T47D (cell line): ENCODE measurements at regions not wholly inside any gene's neighbourhood (a gene's known extent, or its start where the extent isn't known, plus 50 kb on each side); places are given as distances from the start of the nearest gene placed in this dataset.

Source experiments
- DNase-seq, 2 experiments: peaks; one replicate each; pipeline versions ENCODE4 v3.0.0 to v3.0.0-alpha.2; 2011 to 2012; ENCODE audit warnings: low read depth in 1 of 2, low spot score in 1 of 2
- JUND ChIP-seq: IDR thresholded peaks from 2 replicates; pipeline ENCODE4 v1.6.1; 2012; ENCODE audit warnings: low read depth
- in situ Hi-C: cut with HindIII; loops from 2 replicates; pipeline ENCODE4 v1.10.0; 2016; ENCODE audit warnings: low sequenced_read_pairs, low pct_unique_long_range_greater_than_20kb

DNA sequence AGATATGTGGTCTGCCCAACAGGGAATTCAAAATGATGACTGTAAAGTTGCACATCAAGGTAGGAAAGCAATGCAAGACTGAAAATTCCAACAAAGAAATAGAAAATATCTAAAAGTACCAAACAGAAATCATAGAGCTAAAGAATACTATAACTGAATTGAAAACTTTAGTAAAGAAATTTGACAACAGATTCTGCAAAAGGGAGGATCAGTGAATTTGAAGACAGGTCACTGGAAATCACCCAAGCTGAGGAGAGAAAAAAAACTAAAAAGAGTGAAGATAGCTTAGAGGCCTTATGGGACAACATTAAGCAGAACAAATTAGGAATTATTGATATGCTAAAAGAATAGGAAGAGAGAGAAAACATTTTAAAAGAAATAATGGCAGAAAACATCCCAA is 240.6 kb downstream of the SNX13 start:
- in situ Hi-C loops = no loop called here
- TF ChIP-seq JUND = no peak
- DNase-seq = no peak

DNA sequence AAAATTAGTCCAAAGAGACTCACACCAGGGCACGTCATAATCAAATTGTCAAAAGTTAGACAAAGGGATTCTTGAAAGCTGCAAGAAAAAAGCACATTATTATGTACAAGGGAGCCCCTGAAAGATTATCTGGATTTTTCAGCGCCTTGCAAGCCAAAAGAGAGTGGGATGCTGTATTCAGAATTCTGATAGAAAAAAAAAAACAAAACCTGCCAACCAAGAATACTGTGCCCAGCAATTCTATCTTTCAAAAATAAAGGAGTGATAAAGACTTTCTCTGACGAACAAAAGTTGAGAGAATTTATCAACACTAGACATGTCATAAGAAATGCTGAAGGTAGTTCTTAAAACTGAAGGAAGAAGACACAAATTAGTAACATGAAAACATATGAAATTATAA is 240.2 kb downstream of the SNX13 start:
- in situ Hi-C loops = no loop called here
- no peak for TF ChIP-seq JUND
- DNase-seq = no peak

DNA sequence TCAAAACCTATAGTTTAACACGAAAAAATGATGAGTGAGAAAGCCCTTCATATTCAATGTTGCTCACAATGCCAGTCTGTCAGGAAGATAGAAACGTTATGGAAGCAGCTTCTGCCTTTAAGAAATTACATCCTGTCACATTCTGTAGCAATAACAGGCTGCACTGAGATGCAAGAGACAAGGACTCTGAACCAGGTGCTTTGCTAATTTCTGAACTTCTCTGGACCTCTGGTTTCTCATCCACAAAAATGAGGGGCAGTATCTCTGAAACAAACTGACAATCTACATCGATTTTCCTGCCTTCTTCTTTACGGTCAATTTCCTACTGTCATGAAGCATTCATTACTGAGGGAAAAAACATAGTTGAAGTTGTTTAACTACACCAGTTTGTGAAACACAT is 234.0 kb downstream of the SNX13 start:
- DNase-seq = no peak
- in situ Hi-C loops = no loop called here
- no peak for TF ChIP-seq JUND

DNA sequence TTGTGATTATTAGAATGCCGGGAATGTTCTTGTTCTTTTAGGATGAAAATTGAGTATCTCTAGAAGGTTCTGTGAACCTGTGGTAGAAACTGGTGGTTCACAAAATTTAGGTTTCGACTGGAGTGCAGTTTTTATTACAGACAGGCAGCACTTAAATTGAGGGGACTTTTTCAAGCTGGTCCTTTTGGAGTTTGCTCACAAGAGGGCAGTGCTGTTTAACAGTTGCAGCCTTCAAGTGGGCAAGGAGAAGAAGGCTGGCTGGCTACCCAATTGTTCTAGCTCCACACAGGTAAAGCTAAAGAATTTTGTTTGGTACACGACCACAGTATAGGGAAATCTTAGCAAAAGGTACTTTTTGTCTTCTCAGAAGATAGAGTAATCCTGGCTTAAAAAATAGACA is 233.6 kb downstream of the SNX13 start:
- in situ Hi-C loops = no loop called here
- peak; percentile 64 to 85 for DNase-seq
- no peak for TF ChIP-seq JUND

DNA sequence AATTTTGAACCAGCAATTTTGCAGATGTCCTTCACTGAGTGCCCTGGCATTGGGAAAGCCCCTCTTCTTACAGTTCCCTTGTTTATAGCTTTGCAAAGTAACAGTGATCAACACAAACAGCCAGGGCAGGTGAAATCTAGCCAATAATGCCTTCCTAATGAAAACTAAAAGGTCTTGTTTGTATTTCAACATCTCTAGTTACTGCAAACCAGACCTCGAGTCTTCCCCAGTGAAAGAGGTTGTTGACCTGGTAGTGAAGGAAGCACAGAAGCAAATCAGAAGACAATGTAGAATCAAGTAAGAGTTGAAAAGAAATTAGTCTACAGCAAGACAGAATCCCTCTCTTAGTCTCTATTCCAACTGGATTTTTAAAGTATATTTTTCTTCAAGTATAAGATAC is 231.2 kb downstream of the SNX13 start:
- in situ Hi-C loops = no loop called here

DNA sequence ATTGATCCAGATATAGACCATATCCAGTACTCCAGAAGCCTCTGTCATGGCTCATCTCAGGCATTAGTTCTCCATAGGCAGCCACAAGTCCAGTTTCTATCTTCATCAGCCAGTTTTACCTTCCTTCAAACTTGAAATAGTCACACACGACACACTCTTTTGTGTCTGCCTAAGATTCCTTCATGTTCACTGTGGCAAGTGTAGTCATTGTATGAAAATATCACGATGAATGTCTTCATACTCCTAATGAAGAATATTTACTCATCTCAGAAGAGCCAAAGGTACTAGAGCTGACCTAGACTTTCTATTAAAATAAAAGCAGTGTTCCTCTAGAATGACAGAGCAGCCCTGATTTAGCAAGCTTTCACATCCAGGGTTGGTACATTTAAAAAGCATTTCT is 230.7 kb downstream of the SNX13 start:
- TF ChIP-seq JUND = no peak
- in situ Hi-C loops = no loop called here
- DNase-seq = no peak

More for the DNA sequence above, 231.2 kb downstream of the SNX13 start:
- TF ChIP-seq JUND = no peak
- no peak for DNase-seq

DNA sequence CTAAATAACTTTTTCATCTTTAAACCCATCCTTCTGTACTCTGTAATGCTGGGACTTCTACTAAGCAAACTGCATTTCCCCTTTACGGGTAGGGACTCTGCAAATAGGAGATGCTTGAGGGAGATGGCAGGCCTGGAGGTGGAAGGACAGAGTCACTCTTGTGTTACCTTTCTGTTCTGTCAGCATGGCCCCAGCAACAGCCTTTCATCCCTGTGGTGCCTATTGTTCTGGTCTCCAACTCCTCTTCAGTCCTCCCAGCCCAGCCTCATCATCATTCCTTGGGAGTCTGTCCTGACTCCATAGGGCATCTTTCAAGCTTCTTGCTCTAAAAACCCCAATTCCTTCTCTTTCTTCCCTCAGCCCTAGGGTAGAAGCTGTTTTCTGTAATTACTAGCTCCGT is 230.0 kb downstream of the SNX13 start:
- no peak for DNase-seq
- in situ Hi-C loops = no loop called here
- TF ChIP-seq JUND = no peak

DNA sequence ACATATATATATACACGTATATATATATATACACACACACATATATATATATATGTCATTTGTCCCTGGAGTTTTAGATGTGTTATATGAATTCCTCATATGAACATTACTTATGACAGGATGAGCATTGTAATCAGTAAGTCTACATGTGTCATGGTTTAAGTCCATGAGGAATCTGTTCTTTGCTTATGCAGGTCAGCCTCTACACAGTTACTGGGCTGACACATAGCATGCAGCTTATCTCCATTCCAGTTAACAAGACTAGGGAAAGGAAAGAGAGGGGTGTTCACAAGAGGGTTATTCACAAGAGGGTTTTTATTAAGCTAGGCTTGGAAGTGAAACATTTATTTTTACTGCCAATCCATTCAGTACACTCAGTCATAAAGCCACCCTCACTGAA is 226.7 kb downstream of the SNX13 start:
- no peak for DNase-seq
- TF ChIP-seq JUND = no peak

DNA sequence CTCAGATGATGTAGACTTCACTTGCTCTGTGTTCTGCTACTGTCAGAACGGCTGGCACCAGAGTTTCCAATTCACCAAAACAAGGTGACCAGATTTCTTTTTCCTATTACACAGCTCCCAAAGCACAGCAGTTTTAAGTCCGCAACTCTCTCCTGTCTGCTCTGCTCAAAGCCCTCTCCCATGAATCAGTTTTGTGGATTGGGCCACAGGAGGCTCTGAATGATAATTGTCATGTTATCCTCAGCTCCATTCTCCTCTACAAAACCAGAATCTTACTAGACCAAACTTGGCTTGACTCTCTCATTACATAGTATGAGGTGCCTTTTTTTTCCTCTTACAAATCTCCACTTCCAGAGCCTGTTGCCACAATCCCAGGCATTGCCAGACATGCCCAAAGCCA is 223.5 kb downstream of the SNX13 start:
- no peak for TF ChIP-seq JUND
- in situ Hi-C loops = no loop called here
- DNase-seq = no peak

More for the DNA sequence above, 226.7 kb downstream of the SNX13 start:
- in situ Hi-C loops = no loop called here

DNA sequence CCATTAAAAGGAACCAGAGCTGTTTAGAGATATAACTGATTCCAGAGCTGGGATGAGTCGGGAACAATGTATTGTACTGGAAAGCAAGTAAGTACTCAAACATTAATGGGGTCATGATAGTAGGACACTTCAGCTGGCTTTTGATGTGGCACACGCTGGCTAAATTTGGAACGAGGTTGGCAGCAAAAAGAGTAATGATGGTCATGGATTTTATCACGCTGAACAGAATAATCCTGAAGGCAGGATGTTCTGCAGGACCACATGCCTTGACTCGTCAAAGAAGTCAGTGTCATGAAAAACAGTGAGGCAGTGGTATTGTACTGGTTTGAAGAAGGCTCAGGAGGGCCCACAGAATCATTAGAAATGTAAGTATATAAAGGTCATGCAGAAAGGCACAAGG is 220.3 kb downstream of the SNX13 start:
- TF ChIP-seq JUND = no peak
- no peak for DNase-seq
- in situ Hi-C loops = no loop called here

DNA sequence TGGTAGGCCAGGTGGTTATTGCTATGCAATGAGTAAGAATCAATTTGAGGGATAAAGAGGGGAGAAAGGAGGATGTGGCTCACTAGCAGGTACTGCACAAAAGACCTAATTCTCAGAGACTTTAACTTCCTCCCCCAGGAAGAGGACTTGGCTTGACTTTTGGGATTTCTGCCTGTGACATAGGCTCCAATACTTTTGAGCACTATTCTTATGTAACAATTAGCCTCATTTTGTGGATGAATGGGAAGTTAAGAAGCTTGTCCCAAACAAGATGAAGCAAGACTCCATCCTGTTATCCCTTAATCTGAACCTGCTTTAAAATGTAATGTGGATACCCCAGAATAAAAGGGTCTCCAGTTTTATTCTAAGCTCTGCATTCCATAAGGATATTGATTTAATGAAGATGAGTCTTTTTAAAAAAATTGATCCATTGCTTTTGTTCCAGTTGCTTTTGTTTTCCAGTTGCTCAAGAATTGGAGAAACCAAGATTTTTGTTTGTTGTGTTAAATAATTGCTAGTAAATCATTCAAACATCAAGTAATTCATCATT is 218.5 kb downstream of the SNX13 start:
- no peak for DNase-seq
- no peak for TF ChIP-seq JUND
- in situ Hi-C loops = no loop called here

DNA sequence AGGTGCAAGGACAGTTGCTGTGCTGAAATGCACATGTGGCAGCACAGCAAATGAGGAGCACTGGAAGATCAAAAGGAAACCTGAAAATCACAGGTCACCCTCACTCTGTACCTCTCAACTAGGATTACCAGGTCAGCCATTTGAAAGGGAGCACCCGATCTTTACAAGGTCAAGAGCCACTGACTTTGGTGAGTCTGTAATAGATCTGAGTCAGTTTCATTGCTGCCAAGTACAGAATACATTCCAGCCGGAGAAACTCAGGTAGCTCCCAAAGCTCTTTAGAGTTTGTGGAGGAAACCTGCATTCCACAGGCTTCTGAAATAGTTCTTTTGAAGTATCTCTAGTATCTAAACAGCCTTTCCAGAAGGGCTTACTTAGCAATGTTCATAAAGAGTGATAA is 217.5 kb downstream of the SNX13 start:
- DNase-seq = no peak
- in situ Hi-C loops = no loop called here
- TF ChIP-seq JUND = no peak

DNA sequence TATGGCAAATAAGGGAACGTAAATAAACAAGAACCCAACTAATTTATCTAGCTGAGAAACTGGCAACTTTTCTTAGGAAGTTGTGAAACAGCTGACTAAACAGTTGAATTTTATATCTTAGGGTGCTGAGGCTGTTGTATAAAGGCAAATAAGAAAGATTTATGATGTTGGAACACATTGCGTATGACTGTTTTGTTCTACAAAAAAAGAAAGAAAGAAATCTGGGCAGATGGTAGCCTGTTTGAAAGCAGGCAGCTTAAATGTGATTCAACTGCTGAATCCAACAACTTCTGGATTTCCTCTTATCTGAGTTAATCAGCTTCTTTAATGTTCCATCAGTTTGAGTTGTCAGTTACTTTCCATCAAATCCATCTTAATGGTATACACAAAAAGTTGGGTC is 214.5 kb downstream of the SNX13 start:
- no peak for TF ChIP-seq JUND
- DNase-seq = no peak
- in situ Hi-C loops = no loop called here

DNA sequence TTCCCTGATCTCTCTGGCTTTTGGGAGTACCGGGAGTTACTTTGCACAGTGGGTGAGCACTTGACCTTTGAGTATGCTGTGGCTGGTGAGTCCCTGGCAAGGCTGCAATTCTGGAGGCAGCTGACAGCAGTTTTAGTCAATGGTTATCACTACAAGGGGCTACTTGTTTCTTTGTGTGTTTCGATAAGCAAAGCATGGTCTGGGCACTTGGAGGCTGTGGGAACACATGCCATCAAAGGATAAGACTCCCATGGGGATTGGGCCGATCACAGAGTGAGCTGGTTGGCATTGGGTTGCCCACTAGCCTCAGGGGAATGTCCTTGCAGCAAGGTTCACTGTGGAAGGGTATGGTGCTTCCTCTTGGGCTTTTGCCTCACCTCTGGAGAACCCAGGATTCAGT is 208.2 kb downstream of the SNX13 start:
- no peak for TF ChIP-seq JUND
- no peak for DNase-seq
- in situ Hi-C loops = no loop called here
